ENCODE measurements at regions not wholly inside any gene's neighbourhood (a gene's known extent, or its start where the extent isn't known, plus 50 kb on each side); places are given as distances from the start of the nearest gene placed in this dataset.

GRCh38 chr6:145159921-145160320, 575.4 kb downstream of the EPM2A start:
- no peak overlapping the region for H3K27ac ChIP-seq
- TF ChIP-seq CTCF (conservative IDR thresholded peaks at IDR 0.05): no peak

DNA sequence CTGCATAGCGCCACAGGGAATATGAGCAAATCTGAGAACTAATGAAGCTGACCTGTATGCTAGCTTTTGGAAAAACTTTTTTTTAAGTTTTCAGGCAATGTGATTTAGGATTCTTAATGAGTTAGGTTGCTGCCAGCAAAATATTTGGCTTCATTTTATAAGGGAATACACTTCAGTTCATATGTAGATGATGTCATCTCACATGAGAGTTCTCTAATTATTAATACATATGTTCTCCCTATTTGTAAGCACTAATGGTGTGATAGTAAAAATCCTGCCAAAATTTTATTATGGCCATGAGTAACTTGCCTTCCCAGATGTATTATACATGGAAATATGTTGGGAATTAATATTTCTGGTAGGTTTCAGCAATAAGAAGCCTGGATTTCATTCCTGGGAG, 573.8 kb downstream of the EPM2A start:
- TF ChIP-seq CTCF (conservative IDR thresholded peaks at IDR 0.05): no peak
- no peak overlapping the region for H3K27ac ChIP-seq

DNA sequence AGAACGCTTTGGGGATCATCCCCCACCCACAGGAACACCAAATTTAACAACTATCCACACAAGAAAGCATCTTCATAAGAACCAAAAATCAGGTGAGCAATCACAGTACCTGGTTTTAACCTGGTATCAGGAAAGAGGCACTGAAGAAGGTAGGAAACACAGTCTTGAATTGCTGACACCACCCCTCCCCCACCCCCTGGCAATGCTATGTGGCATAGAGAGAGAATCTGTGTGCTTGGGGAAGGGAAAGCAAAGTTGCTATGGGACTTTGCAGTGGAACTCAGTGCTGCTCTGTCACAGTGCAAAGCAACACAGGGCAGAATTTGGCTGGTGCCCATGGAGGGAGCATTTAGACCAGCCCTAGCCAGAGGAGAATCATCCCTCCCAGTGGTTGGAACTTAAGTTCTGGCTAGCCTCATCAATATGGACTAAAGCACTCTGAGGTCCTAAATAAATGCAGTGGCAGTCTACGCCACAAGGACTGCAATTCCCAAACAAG, 565.5 kb downstream of the EPM2A start:
- TF ChIP-seq CTCF (conservative IDR thresholded peaks at IDR 0.05): no peak
- H3K27ac ChIP-seq: no peak overlapping the region

- no peak for TF ChIP-seq CTCF (conservative IDR thresholded peaks at IDR 0.05)
- no peak overlapping the region for H3K27ac ChIP-seq
Observed at GRCh38 chr6:145175470-145175869, 559.9 kb downstream of the EPM2A start.

GRCh38 chr6:145178391-145178790, 556.9 kb downstream of the EPM2A start:
- H3K27ac ChIP-seq: no peak overlapping the region
- no peak for TF ChIP-seq CTCF (conservative IDR thresholded peaks at IDR 0.05)

DNA sequence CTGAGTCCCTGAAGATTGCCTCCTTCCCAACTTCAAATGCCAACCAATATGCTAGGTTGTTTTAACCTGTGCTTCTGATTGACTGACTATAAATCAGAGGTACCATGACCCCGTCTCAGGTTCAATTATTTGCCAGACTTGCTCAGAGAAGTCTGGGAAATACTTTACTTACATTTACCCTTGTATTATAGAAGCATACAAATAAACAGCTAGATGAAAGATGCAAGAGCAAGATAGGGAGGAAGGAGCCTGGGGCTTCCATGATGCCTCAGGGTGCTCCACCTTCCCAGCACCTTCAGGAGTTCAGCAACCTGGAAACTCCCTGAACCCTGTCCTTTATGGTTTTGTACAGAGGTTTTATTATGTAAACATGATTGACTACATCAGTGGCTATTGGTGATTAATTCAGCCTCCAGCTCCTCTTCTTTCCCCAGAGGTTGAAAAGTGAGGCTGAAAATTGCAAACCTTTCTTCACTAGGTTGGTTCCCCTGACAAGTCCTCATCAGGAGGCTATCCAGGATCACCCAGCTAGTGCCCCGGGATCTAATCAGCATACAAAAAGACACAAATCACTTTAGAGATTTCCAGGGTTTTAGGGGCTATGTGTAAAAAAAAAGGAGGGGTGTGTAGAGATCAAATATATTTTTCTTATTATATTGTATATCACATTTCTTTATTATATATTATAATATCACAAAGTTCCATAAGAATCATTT, 547.7 kb downstream of the EPM2A start:
- TF ChIP-seq CTCF (conservative IDR thresholded peaks at IDR 0.05): no peak
- peak overlapping the region; percentile 87 for H3K27ac ChIP-seq

GRCh38 chr6:145189836-145190235, 545.5 kb downstream of the EPM2A start:
- peak overlapping the region; percentile 87 for H3K27ac ChIP-seq
- TF ChIP-seq CTCF (conservative IDR thresholded peaks at IDR 0.05): no peak

Data from VCaP (cell line).